ENCODE measurements at regions not wholly inside any gene's neighbourhood (a gene's known extent, or its start where the extent isn't known, plus 50 kb on each side); places are given as distances from the start of the nearest gene placed in this dataset.
"Not testable (repeated sequence)": the region's sequence is repeated elsewhere in the genome, so short reads cannot be mapped to it uniquely, and the experiment has no call there.

- no peaks in the 10 kb centered on the region for H3K9me3 ChIP-seq (ENCODE audit: control extremely low read depth in 1 of 5, control insufficient read depth in 4 of 5, insufficient read depth in 2 of 5, low read depth in 1 of 5, low read length in 4 of 5)
- H3K27ac ChIP-seq (ENCODE audit: insufficient read depth in 1 of 2, low read depth in 1 of 2, low read length in 2 of 2, poor library complexity in 1 of 2, severe bottlenecking in 2 of 2) = no peak overlapping the region
- POLR2A ChIA-PET = interaction anchor here (0.6 kb wide), 1 partner anchor 265 kb away, joined by 3 read pairs; no protein-coding TSS in a partner anchor
Measured at GRCh38 chr4:84317513-84317912, 181.6 kb downstream of the NKX6-1 start.

GRCh38 chr4:84312426-84313012 lies 186.6 kb downstream of the NKX6-1 start:
- H3K27me3 ChIP-seq (replicated peaks in 2 of 5; ENCODE audit: control insufficient read depth in 4 of 5, insufficient read depth in 5 of 5, low read length in 4 of 5) = no peaks in the 10 kb centered on the region
- CTCF ChIA-PET = no interaction called here
- POLR2A ChIA-PET = no interaction called here
- H3K27ac ChIP-seq (ENCODE audit: insufficient read depth in 1 of 2, low read depth in 1 of 2, low read length in 2 of 2, poor library complexity in 1 of 2, severe bottlenecking in 2 of 2) = no peak overlapping the region
- no peak overlapping the region for H3K4me3 ChIP-seq (ENCODE audit: control insufficient read depth in 1 of 7, extremely low read depth in 1 of 7, insufficient read depth in 4 of 7, low read depth in 2 of 7, low read length in 6 of 7)
- H3K9me3 ChIP-seq (ENCODE audit: control extremely low read depth in 1 of 5, control insufficient read depth in 4 of 5, insufficient read depth in 2 of 5, low read depth in 1 of 5, low read length in 4 of 5) = no peaks in the 10 kb centered on the region
- no peaks in the 10 kb centered on the region for H3K4me1 ChIP-seq (ENCODE audit: control extremely low read depth in 1 of 4, control insufficient read depth in 4 of 4, insufficient read depth in 4 of 4, low read length in 3 of 4)
- no peaks in the 10 kb centered on the region for H3K36me3 ChIP-seq (ENCODE audit: control insufficient read depth in 4 of 4, insufficient read depth in 4 of 4, low read length in 3 of 4)
- 100% methylated on average over 5 of the region's 6 CpGs for WGBS (ENCODE audit: insufficient coverage)
- no peak for DNase-seq

More at GRCh38 chr4:84317513-84317912, 181.6 kb downstream of the NKX6-1 start:
- no peaks in the 10 kb centered on the region for H3K36me3 ChIP-seq (ENCODE audit: control insufficient read depth in 4 of 4, insufficient read depth in 4 of 4, low read length in 3 of 4)
- no peak for DNase-seq
- H3K4me3 ChIP-seq (ENCODE audit: control insufficient read depth in 1 of 7, extremely low read depth in 1 of 7, insufficient read depth in 4 of 7, low read depth in 2 of 7, low read length in 6 of 7) = no peak overlapping the region
- no peaks in the 10 kb centered on the region for H3K27me3 ChIP-seq (replicated peaks in 2 of 5; ENCODE audit: control insufficient read depth in 4 of 5, insufficient read depth in 5 of 5, low read length in 4 of 5)
- no peaks in the 10 kb centered on the region for H3K4me1 ChIP-seq (ENCODE audit: control extremely low read depth in 1 of 4, control insufficient read depth in 4 of 4, insufficient read depth in 4 of 4, low read length in 3 of 4)
- CTCF ChIA-PET = no interaction called here

- CTCF ChIA-PET = no interaction called here
- H3K27ac ChIP-seq (ENCODE audit: insufficient read depth in 1 of 2, low read depth in 1 of 2, low read length in 2 of 2, poor library complexity in 1 of 2, severe bottlenecking in 2 of 2) = no peak overlapping the region
- POLR2A ChIA-PET = interaction anchor here (0.6 kb wide), 1 partner anchor 388 kb away, joined by 5 read pairs; no protein-coding TSS in a partner anchor
Measured at GRCh38 chr4:84309191-84309590, 189.9 kb downstream of the NKX6-1 start.

GRCh38 chr4:84298719-84299254 lies 200.3 kb downstream of the NKX6-1 start:
- H3K36me3 ChIP-seq (ENCODE audit: control insufficient read depth in 4 of 4, insufficient read depth in 4 of 4, low read length in 3 of 4); POLR2A ChIA-PET; H3K4me3 ChIP-seq (ENCODE audit: control insufficient read depth in 1 of 7, extremely low read depth in 1 of 7, insufficient read depth in 4 of 7, low read depth in 2 of 7, low read length in 6 of 7); H3K4me1 ChIP-seq (ENCODE audit: control extremely low read depth in 1 of 4, control insufficient read depth in 4 of 4, insufficient read depth in 4 of 4, low read length in 3 of 4); H3K27ac ChIP-seq (ENCODE audit: insufficient read depth in 1 of 2, low read depth in 1 of 2, low read length in 2 of 2, poor library complexity in 1 of 2, severe bottlenecking in 2 of 2); CTCF ChIA-PET; H3K27me3 ChIP-seq (replicated peaks in 2 of 5; ENCODE audit: control insufficient read depth in 4 of 5, insufficient read depth in 5 of 5, low read length in 4 of 5); H3K9me3 ChIP-seq (ENCODE audit: control extremely low read depth in 1 of 5, control insufficient read depth in 4 of 5, insufficient read depth in 2 of 5, low read depth in 1 of 5, low read length in 4 of 5); DNase-seq: not testable (repeated sequence)
- 85% methylated on average over 15 of the region's 27 CpGs for whole genome bisulfite sequencing (ENCODE audit: insufficient coverage)

More at GRCh38 chr4:84309191-84309590, 189.9 kb downstream of the NKX6-1 start:
- WGBS (ENCODE audit: insufficient coverage) = 93% methylated on average over 3 of the region's 3 CpGs
- Histone ChIP-seq H3K9me3 (ENCODE audit: control extremely low read depth in 1 of 5, control insufficient read depth in 4 of 5, insufficient read depth in 2 of 5, low read depth in 1 of 5, low read length in 4 of 5) (no peaks in the 10 kb centered on the region), H3K27me3 (replicated peaks in 2 of 5; ENCODE audit: control insufficient read depth in 4 of 5, insufficient read depth in 5 of 5, low read length in 4 of 5) (no peaks in the 10 kb centered on the region), H3K4me3 (ENCODE audit: control insufficient read depth in 1 of 7, extremely low read depth in 1 of 7, insufficient read depth in 4 of 7, low read depth in 2 of 7, low read length in 6 of 7) (no peak overlapping the region), H3K36me3 (ENCODE audit: control insufficient read depth in 4 of 4, insufficient read depth in 4 of 4, low read length in 3 of 4) (no peaks in the 10 kb centered on the region), H3K4me1 (ENCODE audit: control extremely low read depth in 1 of 4, control insufficient read depth in 4 of 4, insufficient read depth in 4 of 4, low read length in 3 of 4) (no peaks in the 10 kb centered on the region)
- no peak for DNase-seq

- Histone ChIP-seq H3K36me3 (ENCODE audit: control insufficient read depth in 4 of 4, insufficient read depth in 4 of 4, low read length in 3 of 4) (no peaks in the 10 kb centered on the region), H3K4me1 (ENCODE audit: control extremely low read depth in 1 of 4, control insufficient read depth in 4 of 4, insufficient read depth in 4 of 4, low read length in 3 of 4) (no peaks in the 10 kb centered on the region), H3K9me3 (ENCODE audit: control extremely low read depth in 1 of 5, control insufficient read depth in 4 of 5, insufficient read depth in 2 of 5, low read depth in 1 of 5, low read length in 4 of 5) (no peaks in the 10 kb centered on the region), H3K27me3 (replicated peaks in 2 of 5; ENCODE audit: control insufficient read depth in 4 of 5, insufficient read depth in 5 of 5, low read length in 4 of 5) (no peaks in the 10 kb centered on the region), H3K27ac (ENCODE audit: insufficient read depth in 1 of 2, low read depth in 1 of 2, low read length in 2 of 2, poor library complexity in 1 of 2, severe bottlenecking in 2 of 2) (no peak overlapping the region), H3K4me3 (ENCODE audit: control insufficient read depth in 1 of 7, extremely low read depth in 1 of 7, insufficient read depth in 4 of 7, low read depth in 2 of 7, low read length in 6 of 7) (no peak overlapping the region)
- POLR2A ChIA-PET = no interaction called here
- CTCF ChIA-PET = no interaction called here
- WGBS (ENCODE audit: insufficient coverage) = 90% methylated on average over 2 of the region's 2 CpGs
- no peak for DNase-seq
Measured at GRCh38 chr4:84298023-84298718, 200.9 kb downstream of the NKX6-1 start.

- Histone ChIP-seq H3K36me3 (ENCODE audit: control insufficient read depth in 4 of 4, insufficient read depth in 4 of 4, low read length in 3 of 4) (no peaks in the 10 kb centered on the region), H3K27ac (ENCODE audit: insufficient read depth in 1 of 2, low read depth in 1 of 2, low read length in 2 of 2, poor library complexity in 1 of 2, severe bottlenecking in 2 of 2) (no peak overlapping the region), H3K4me1 (ENCODE audit: control extremely low read depth in 1 of 4, control insufficient read depth in 4 of 4, insufficient read depth in 4 of 4, low read length in 3 of 4) (no peaks in the 10 kb centered on the region), H3K4me3 (ENCODE audit: control insufficient read depth in 1 of 7, extremely low read depth in 1 of 7, insufficient read depth in 4 of 7, low read depth in 2 of 7, low read length in 6 of 7) (no peak overlapping the region), H3K27me3 (replicated peaks in 2 of 5; ENCODE audit: control insufficient read depth in 4 of 5, insufficient read depth in 5 of 5, low read length in 4 of 5) (no peaks in the 10 kb centered on the region), H3K9me3 (ENCODE audit: control extremely low read depth in 1 of 5, control insufficient read depth in 4 of 5, insufficient read depth in 2 of 5, low read depth in 1 of 5, low read length in 4 of 5) (peaks cover 0 to 1% (median 0%) of the 10 kb centered on the region in 5 experiments)
- WGBS (ENCODE audit: insufficient coverage) = no CpG with 5 or more reads among the region's 2 CpGs
- DNase-seq = no peak
- ChIA-PET POLR2A (no interaction called here), CTCF (no interaction called here)
Measured at GRCh38 chr4:84291969-84292368, 207.1 kb downstream of the NKX6-1 start.

GRCh38 chr4:84286048-84286447 lies 213.0 kb downstream of the NKX6-1 start:
- H3K4me1 ChIP-seq (ENCODE audit: control extremely low read depth in 1 of 4, control insufficient read depth in 4 of 4, insufficient read depth in 4 of 4, low read length in 3 of 4) = no peaks in the 10 kb centered on the region
- DNase-seq = no peak
- no peak overlapping the region for H3K4me3 ChIP-seq (ENCODE audit: control insufficient read depth in 1 of 7, extremely low read depth in 1 of 7, insufficient read depth in 4 of 7, low read depth in 2 of 7, low read length in 6 of 7)
- H3K36me3 ChIP-seq (ENCODE audit: control insufficient read depth in 4 of 4, insufficient read depth in 4 of 4, low read length in 3 of 4) = no peaks in the 10 kb centered on the region
- peaks cover 0 to 1% (median 0%) of the 10 kb centered on the region in 5 experiments for H3K9me3 ChIP-seq (ENCODE audit: control extremely low read depth in 1 of 5, control insufficient read depth in 4 of 5, insufficient read depth in 2 of 5, low read depth in 1 of 5, low read length in 4 of 5)
- H3K27ac ChIP-seq (ENCODE audit: insufficient read depth in 1 of 2, low read depth in 1 of 2, low read length in 2 of 2, poor library complexity in 1 of 2, severe bottlenecking in 2 of 2) = no peak overlapping the region
- 84% methylated on average over 5 of the region's 5 CpGs for WGBS (ENCODE audit: insufficient coverage)
- ChIA-PET POLR2A (no interaction called here), CTCF (no interaction called here)
- H3K27me3 ChIP-seq (replicated peaks in 2 of 5; ENCODE audit: control insufficient read depth in 4 of 5, insufficient read depth in 5 of 5, low read length in 4 of 5) = no peaks in the 10 kb centered on the region

All from common myeloid progenitor, CD34-positive (primary cell).